ENCODE measurements at regions not wholly inside any gene's neighbourhood (a gene's known extent, or its start where the extent isn't known, plus 50 kb on each side); places are given as distances from the start of the nearest gene placed in this dataset.
"Not testable (repeated sequence)": the region's sequence is repeated elsewhere in the genome, so short reads cannot be mapped to it uniquely, and the experiment has no call there.

- DNase-seq = no peak
These were observed 164.6 kb upstream of the THBS1 start for GRCh38 chr15:39416258-39416657.

- DNase-seq = no peak
These were observed 163.3 kb upstream of the THBS1 start for GRCh38 chr15:39417366-39418134.

GRCh38 chr15:39419651-39420050 is 161.2 kb upstream of the THBS1 start:
- no peak for DNase-seq

GRCh38 chr15:39420123-39420852 is 160.6 kb upstream of the THBS1 start:
- DNase-seq = peak; percentile 19

GRCh38 chr15:39420853-39421192 is 160.1 kb upstream of the THBS1 start:
- not testable (repeated sequence) for DNase-seq

GRCh38 chr15:39426552-39427532 is 154.0 kb upstream of the THBS1 start:
- DNase-seq = peak; percentile 22

- no peak for DNase-seq
These were observed 153.2 kb upstream of the THBS1 start for GRCh38 chr15:39427705-39428104.

GRCh38 chr15:39429898-39430357 is 151.0 kb upstream of the THBS1 start:
- DNase-seq = no peak

- DNase-seq = no peak
These were observed 150.5 kb upstream of the THBS1 start for GRCh38 chr15:39430389-39430788.

- DNase-seq = no peak
These were observed 149.5 kb upstream of the THBS1 start for GRCh38 chr15:39431376-39431775.

GRCh38 chr15:39432026-39432425 is 148.9 kb upstream of the THBS1 start:
- DNase-seq = no peak

- DNase-seq = no peak
These were observed 147.9 kb upstream of the THBS1 start for GRCh38 chr15:39432912-39433348.

GRCh38 chr15:39433376-39433775 is 147.5 kb upstream of the THBS1 start:
- DNase-seq = no peak

GRCh38 chr15:39434163-39434562 is 146.7 kb upstream of the THBS1 start:
- DNase-seq = no peak

- DNase-seq = no peak
These were observed 146.1 kb upstream of the THBS1 start for GRCh38 chr15:39434751-39435238.

- DNase-seq = no peak
These were observed 145.6 kb upstream of the THBS1 start for GRCh38 chr15:39435244-39435643.

- no peak for DNase-seq
These were observed 142.6 kb upstream of the THBS1 start for GRCh38 chr15:39438260-39438659.

GRCh38 chr15:39438799-39439592 is 141.9 kb upstream of the THBS1 start:
- no peak for DNase-seq

- no peak for DNase-seq
These were observed 138.0 kb upstream of the THBS1 start for GRCh38 chr15:39442898-39443297.

- no peak for DNase-seq
These were observed 137.1 kb upstream of the THBS1 start for GRCh38 chr15:39443659-39444219.

- no peak for DNase-seq
These were observed 136.0 kb upstream of the THBS1 start for GRCh38 chr15:39444735-39445470.

Measured in SHP77 treated with DMSO at 0.1 percent for 48 hours (cell line).